GM13976 (cell line): ENCODE measurements at regions not wholly inside any gene's neighbourhood (a gene's known extent, or its start where the extent isn't known, plus 50 kb on each side); places are given as distances from the start of the nearest gene placed in this dataset.
"Not testable (repeated sequence)": the region's sequence is repeated elsewhere in the genome, so short reads cannot be mapped to it uniquely, and the experiment has no call there.

Experiments
- DNase-seq: peaks from one replicate; pipeline ENCODE4 v3.0.0; 2012; ENCODE audit warnings: low spot score
- in situ Hi-C: fragments of 300-500 bp; cut with MboI; formaldehyde crosslinking; loops from one replicate; pipeline ENCODE4 v1.12.0; 2022; ENCODE audit warnings: low sequenced_read_pairs, mixed read lengths, inconsistent platforms; ENCODE audit not compliant: unreplicated experiment
- TF ChIP-seq, protein P1 (sequence below): IDR thresholded peaks from 2 replicates; pipeline ENCODE4 v1.5.1; 2012; ENCODE audit warnings: borderline replicate concordance, mild to moderate bottlenecking; ENCODE audit not compliant: insufficient read depth; ENCODE audit errors: extremely low read depth, missing control alignments, control extremely low read depth

GRCh38 chr1:227508431-227508830 is 54.9 kb upstream of the ZNF678 start:
- in situ Hi-C loops: no loop called here
- DNase-seq: no peak
- TF ChIP-seq, protein P1, sequence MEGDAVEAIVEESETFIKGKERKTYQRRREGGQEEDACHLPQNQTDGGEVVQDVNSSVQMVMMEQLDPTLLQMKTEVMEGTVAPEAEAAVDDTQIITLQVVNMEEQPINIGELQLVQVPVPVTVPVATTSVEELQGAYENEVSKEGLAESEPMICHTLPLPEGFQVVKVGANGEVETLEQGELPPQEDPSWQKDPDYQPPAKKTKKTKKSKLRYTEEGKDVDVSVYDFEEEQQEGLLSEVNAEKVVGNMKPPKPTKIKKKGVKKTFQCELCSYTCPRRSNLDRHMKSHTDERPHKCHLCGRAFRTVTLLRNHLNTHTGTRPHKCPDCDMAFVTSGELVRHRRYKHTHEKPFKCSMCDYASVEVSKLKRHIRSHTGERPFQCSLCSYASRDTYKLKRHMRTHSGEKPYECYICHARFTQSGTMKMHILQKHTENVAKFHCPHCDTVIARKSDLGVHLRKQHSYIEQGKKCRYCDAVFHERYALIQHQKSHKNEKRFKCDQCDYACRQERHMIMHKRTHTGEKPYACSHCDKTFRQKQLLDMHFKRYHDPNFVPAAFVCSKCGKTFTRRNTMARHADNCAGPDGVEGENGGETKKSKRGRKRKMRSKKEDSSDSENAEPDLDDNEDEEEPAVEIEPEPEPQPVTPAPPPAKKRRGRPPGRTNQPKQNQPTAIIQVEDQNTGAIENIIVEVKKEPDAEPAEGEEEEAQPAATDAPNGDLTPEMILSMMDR: no peak

DNA sequence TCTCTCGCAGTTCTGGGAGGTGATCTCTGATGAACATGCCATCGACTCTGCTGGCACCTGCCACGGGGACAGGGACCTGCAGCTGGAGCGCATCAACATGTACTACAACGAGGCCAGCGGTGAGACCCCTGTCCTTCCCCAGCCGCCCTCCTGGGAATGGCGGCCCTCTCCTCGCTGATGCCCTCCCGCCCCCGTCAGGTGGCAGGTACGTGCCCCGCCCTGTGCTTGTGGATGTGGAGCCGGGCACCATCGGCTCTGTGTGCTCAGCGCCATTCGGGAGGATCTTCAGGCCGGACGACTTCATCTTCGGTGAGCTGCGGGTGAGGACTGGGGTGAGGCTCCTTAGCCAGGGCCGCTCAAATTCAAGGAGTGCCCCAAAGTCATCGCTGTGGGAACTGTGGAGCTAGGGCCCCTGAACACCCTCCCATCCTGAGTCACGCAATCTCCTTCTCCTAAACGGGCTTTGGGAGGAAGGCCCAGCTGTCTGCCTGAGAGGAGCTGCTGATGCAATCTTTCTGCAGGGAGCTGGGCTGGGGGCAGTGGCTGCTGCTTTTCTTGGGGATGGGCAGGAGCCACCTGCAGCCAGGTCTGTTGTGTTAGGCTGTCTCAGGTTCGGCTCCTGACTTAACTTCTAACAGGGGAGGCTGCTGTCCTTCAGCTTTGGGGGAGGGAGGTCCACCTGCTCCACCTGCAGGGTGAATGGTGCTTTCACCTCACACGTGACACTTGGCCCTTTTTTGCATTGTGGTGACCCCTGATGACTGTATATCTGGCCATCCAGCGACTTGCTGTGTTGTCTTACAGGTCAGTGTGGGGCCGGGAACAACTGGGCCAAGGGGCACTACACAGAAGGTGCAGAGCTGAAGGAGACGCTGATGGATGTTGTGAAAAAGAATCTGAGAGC is 56.6 kb upstream of the ZNF678 start:
- in situ Hi-C loops, DNase-seq: not testable (repeated sequence)

DNA sequence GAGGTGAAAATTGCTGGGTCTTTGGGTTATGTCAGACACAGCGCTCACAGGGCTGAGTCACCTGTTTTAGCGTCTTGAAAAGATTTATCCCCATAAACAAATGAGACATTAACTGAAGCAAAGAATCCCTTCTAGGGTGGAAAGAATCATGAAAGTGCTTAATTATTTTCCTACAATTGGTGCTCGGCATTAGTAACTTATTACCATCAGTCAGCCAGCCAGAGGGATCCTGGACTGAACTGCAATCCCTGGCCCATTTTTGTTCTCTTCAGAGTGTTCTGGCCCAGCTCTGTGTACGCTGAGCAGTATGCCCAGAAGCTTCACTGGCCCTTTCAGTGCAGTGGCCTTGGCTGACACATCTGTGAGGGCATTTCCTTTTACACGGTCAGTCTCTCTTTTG is 67.3 kb upstream of the ZNF678 start:
- in situ Hi-C loops, DNase-seq: not testable (repeated sequence)

- in situ Hi-C loops, DNase-seq: not testable (repeated sequence)
Observed at GRCh38 chr1:227493863-227494551, 69.3 kb upstream of the ZNF678 start.

- TF ChIP-seq, protein P1: no peak
- in situ Hi-C loops: no loop called here
- DNase-seq: no peak
Observed at GRCh38 chr1:227490478-227490877, 72.9 kb upstream of the ZNF678 start.

- in situ Hi-C loops: no loop called here
- TF ChIP-seq, protein P1: no peak
- no peak for DNase-seq
Observed at GRCh38 chr1:227490001-227490400, 73.4 kb upstream of the ZNF678 start.

- DNase-seq: no peak
- TF ChIP-seq, protein P1: no peak
- in situ Hi-C loops: no loop called here
Observed at GRCh38 chr1:227489572-227489971, 73.8 kb upstream of the ZNF678 start.

DNA sequence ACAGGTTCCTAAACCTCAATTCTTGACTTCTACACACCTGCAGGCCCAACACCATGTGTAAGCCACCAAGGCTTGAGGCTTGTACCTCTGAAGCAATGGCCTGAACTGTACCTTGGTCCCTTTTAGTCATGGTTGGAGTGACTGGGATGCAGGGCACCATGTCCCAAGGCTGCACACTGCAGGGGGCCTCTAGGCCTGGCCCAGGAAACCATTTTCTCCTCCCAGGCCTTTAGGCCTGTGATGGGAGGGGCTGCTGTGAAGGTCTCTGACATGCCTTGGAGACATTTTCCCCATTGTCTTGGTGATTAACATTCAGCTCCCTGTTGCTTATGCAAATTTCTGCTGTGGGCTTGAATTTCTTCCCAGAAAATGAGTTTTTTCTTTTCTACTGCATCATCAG is 75.8 kb upstream of the ZNF678 start:
- in situ Hi-C loops: no loop called here
- DNase-seq: no peak
- TF ChIP-seq, protein P1: no peak
